ENCODE measurements at regions not wholly inside any gene's neighbourhood (a gene's known extent, or its start where the extent isn't known, plus 50 kb on each side); places are given as distances from the start of the nearest gene placed in this dataset.

DNA sequence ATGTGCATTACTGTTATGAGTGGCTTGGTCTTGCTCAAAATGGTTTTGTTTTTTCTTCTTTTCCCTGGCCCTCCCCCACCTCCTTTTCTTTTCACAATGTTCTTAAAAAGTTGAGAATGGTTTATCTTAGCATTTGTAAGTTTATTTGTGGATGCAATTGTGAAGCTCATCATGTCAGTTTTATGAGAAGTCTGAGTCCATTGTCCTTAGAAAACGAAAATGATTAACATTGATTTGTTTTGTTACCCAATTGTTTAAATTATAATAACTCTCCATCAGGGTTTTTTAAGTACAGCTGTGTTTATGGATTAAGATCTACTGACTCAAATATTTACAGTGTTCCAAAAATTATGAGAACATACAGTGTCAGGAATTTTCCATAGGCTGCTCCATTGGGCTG, 511.3 kb upstream of the PAPPA start:
- Histone ChIP-seq H3K36me3 (ENCODE audit: insufficient read depth, low read length) (no peaks in the 10 kb centered on the region), H2AFZ (ENCODE audit: low read length) (no peak overlapping the region), H3K9me2 (replicated peaks; ENCODE audit: insufficient read depth, low read length) (no peaks in the 10 kb centered on the region), H3K27ac (ENCODE audit: low read length) (no peak overlapping the region), H4K20me1 (ENCODE audit: insufficient read depth, low read depth, low read length) (no peaks in the 10 kb centered on the region), H3K4me2 (ENCODE audit: low read depth, low read length, poor library complexity, severe bottlenecking) (no peak overlapping the region), H3K9ac (ENCODE audit: low read length) (no peak overlapping the region), H3K79me2 (ENCODE audit: low read length) (no peaks in the 10 kb centered on the region), H3K4me1 (ENCODE audit: low read length) (no peaks in the 10 kb centered on the region), H3K9me3 (ENCODE audit: low read length) (no peaks in the 10 kb centered on the region), H3K4me3 (ENCODE audit: low read length) (no peak overlapping the region), H3K27me3 (ENCODE audit: low read length) (no peaks in the 10 kb centered on the region)
- DNase-seq, result no peak

DNA sequence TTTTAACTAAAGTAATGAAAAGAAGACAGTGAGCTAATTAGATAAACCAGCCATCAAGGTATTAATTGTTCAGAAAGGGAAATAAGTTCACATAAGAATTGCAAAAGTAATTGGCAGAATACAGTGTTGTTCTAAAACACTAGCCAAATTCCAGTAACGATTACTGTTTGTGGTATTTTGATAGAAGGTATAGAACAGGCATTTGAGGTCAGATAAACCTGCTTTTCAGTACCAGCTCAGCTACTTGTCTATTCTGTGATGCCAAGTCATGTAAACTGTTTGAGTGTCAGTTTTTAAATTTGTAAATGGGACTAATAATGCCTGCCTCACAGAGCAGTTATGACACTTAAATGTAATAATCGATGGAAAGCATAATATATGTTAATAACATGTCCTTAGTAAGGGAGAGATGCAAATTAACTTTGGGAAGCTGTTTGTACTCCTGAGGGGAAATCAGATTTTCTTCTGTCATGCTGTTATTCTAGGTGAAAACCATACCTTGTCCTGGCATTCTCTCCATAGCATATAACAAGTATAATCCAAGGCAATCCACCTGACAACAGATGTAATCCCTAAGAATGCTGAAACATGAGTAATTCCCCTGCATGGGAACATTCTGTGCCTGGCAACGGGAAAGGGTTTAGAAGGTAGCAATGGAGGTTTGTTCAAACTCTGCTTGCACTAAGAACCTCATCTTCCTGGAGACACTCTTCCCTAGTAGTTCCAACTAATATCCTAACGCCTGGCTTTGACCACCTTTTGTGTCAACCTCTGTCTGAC, 509.5 kb upstream of the PAPPA start:
- Histone ChIP-seq H3K4me2 (ENCODE audit: low read depth, low read length, poor library complexity, severe bottlenecking) (no peak overlapping the region), H3K4me1 (ENCODE audit: low read length) (no peaks in the 10 kb centered on the region), H3K9me2 (replicated peaks; ENCODE audit: insufficient read depth, low read length) (no peaks in the 10 kb centered on the region), H3K27me3 (ENCODE audit: low read length) (no peaks in the 10 kb centered on the region), H3K27ac (ENCODE audit: low read length) (no peak overlapping the region), H3K9me3 (ENCODE audit: low read length) (no peaks in the 10 kb centered on the region), H3K79me2 (ENCODE audit: low read length) (no peaks in the 10 kb centered on the region), H3K36me3 (ENCODE audit: insufficient read depth, low read length) (no peaks in the 10 kb centered on the region), H4K20me1 (ENCODE audit: insufficient read depth, low read depth, low read length) (no peaks in the 10 kb centered on the region), H3K9ac (ENCODE audit: low read length) (no peak overlapping the region), H3K4me3 (ENCODE audit: low read length) (no peak overlapping the region), H2AFZ (ENCODE audit: low read length) (no peak overlapping the region)
- DNase-seq, result no peak

DNA sequence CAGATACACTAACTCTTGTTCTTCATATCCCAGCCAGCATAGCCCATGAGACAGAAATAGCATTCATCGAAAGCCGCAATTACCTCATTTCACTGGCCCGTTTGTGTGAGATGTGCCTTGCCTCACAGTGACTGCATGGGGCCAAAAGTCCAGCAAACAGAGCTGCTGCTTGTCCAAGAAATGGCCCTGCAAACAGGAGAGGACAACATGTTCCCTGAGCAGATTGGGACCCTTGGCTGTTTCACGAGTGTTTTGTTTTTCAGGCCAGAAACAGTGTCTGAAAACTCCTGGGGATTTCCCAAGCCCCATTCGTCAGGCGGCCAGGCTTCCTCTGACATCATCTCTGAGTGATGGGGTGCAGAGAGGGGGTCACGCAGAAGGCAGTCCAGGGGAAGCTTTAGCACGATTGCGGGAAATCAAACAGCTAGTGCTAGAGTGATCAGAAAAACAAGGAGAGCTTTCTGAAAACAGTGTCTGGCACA, 503.6 kb upstream of the PAPPA start:
- no peak overlapping the region for H2AFZ ChIP-seq (ENCODE audit: low read length)
- DNase-seq, result no peak
- H3K79me2 ChIP-seq (ENCODE audit: low read length), result no peaks in the 10 kb centered on the region
- H3K9ac ChIP-seq (ENCODE audit: low read length), result no peak overlapping the region
- no peaks in the 10 kb centered on the region for H3K9me3 ChIP-seq (ENCODE audit: low read length)
- no peak overlapping the region for H3K4me3 ChIP-seq (ENCODE audit: low read length)
- H3K4me1 ChIP-seq (ENCODE audit: low read length), result no peaks in the 10 kb centered on the region
- H3K27ac ChIP-seq (ENCODE audit: low read length), result no peak overlapping the region
- no peaks in the 10 kb centered on the region for H3K9me2 ChIP-seq (replicated peaks; ENCODE audit: insufficient read depth, low read length)
- no peaks in the 10 kb centered on the region for H3K27me3 ChIP-seq (ENCODE audit: low read length)
- no peaks in the 10 kb centered on the region for H3K36me3 ChIP-seq (ENCODE audit: insufficient read depth, low read length)
- no peak overlapping the region for H3K4me2 ChIP-seq (ENCODE audit: low read depth, low read length, poor library complexity, severe bottlenecking)
- no peaks in the 10 kb centered on the region for H4K20me1 ChIP-seq (ENCODE audit: insufficient read depth, low read depth, low read length)

DNA sequence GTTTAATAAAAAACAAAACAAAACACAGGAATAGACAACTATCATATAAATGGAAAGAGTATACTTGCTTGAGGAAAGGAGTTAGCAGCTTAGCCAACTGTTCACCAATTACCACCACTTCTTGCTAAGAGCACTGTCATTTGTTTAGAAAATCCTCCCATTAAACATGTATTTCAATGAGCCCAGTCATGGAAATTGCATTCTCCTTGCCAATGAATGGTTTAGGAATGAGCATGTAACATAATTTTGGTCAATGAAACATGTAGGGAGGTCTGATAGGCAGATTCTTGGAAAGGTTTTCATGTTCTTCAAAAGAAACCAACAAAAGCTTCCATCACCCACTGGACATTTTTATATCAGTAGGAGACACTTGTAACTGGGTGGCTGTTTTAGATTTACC, 502.8 kb upstream of the PAPPA start:
- Histone ChIP-seq H3K79me2 (ENCODE audit: low read length) (no peaks in the 10 kb centered on the region), H3K36me3 (ENCODE audit: insufficient read depth, low read length) (no peaks in the 10 kb centered on the region), H3K4me2 (ENCODE audit: low read depth, low read length, poor library complexity, severe bottlenecking) (no peak overlapping the region), H3K27ac (ENCODE audit: low read length) (no peak overlapping the region), H3K4me1 (ENCODE audit: low read length) (no peaks in the 10 kb centered on the region), H3K27me3 (ENCODE audit: low read length) (no peaks in the 10 kb centered on the region), H3K4me3 (ENCODE audit: low read length) (no peak overlapping the region), H3K9me3 (ENCODE audit: low read length) (no peaks in the 10 kb centered on the region), H4K20me1 (ENCODE audit: insufficient read depth, low read depth, low read length) (no peaks in the 10 kb centered on the region), H3K9me2 (replicated peaks; ENCODE audit: insufficient read depth, low read length) (no peaks in the 10 kb centered on the region), H2AFZ (ENCODE audit: low read length) (no peak overlapping the region), H3K9ac (ENCODE audit: low read length) (no peak overlapping the region)
- no peak for DNase-seq

DNA sequence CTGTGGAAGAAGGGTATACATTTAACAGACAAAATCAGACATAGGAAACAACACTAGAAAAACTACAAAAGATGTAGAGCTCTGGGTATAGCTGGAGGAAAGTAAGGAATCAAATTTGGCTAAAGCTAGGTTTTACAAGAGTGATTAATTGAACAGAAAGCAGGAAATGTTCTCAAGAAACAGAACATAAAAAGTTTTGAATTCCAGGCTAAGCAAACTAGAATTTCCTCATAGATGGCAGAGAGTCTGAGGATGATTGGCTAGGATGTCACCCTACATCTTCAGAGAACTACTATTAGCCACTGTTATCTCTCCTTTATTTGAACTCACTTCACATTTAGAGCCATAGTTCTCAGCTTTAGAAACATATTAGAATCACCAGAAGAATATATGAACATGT, 502.1 kb upstream of the PAPPA start:
- Histone ChIP-seq H3K79me2 (ENCODE audit: low read length) (no peaks in the 10 kb centered on the region), H3K9me3 (ENCODE audit: low read length) (no peaks in the 10 kb centered on the region), H4K20me1 (ENCODE audit: insufficient read depth, low read depth, low read length) (no peaks in the 10 kb centered on the region), H3K4me2 (ENCODE audit: low read depth, low read length, poor library complexity, severe bottlenecking) (no peak overlapping the region), H3K27ac (ENCODE audit: low read length) (no peak overlapping the region), H3K27me3 (ENCODE audit: low read length) (no peaks in the 10 kb centered on the region), H3K36me3 (ENCODE audit: insufficient read depth, low read length) (no peaks in the 10 kb centered on the region), H3K9ac (ENCODE audit: low read length) (no peak overlapping the region), H3K9me2 (replicated peaks; ENCODE audit: insufficient read depth, low read length) (no peaks in the 10 kb centered on the region), H3K4me3 (ENCODE audit: low read length) (no peak overlapping the region), H2AFZ (ENCODE audit: low read length) (no peak overlapping the region), H3K4me1 (ENCODE audit: low read length) (no peaks in the 10 kb centered on the region)
- no peak for DNase-seq

DNA sequence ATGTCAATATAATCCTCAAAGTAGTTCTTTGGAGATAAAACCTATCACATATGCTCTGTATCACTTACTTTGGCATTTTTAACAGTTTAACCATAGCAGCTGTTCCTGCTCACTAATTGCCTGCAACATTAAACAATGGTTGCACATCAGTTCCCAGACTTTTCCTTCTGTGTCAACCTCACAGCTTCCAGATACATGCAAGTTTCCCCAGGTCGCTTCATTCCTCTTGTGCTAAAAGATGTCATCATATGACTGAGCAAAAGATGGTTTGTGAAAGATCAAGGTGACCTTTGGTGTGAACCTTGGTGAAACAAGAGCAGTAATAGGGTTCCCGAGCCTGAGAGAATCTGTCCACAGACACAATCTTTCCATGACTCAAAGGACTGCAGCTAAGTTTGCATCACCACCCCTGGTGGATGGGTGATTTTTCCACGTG, 500.4 kb upstream of the PAPPA start:
- Histone ChIP-seq H3K4me1 (ENCODE audit: low read length) (no peaks in the 10 kb centered on the region), H3K36me3 (ENCODE audit: insufficient read depth, low read length) (no peaks in the 10 kb centered on the region), H3K9me2 (replicated peaks; ENCODE audit: insufficient read depth, low read length) (no peaks in the 10 kb centered on the region), H3K4me2 (ENCODE audit: low read depth, low read length, poor library complexity, severe bottlenecking) (no peak overlapping the region), H3K9ac (ENCODE audit: low read length) (no peak overlapping the region), H4K20me1 (ENCODE audit: insufficient read depth, low read depth, low read length) (no peaks in the 10 kb centered on the region), H2AFZ (ENCODE audit: low read length) (no peak overlapping the region), H3K27ac (ENCODE audit: low read length) (no peak overlapping the region), H3K4me3 (ENCODE audit: low read length) (no peak overlapping the region), H3K79me2 (ENCODE audit: low read length) (no peaks in the 10 kb centered on the region), H3K9me3 (ENCODE audit: low read length) (no peaks in the 10 kb centered on the region), H3K27me3 (ENCODE audit: low read length) (no peaks in the 10 kb centered on the region)
- DNase-seq, result no peak

DNA sequence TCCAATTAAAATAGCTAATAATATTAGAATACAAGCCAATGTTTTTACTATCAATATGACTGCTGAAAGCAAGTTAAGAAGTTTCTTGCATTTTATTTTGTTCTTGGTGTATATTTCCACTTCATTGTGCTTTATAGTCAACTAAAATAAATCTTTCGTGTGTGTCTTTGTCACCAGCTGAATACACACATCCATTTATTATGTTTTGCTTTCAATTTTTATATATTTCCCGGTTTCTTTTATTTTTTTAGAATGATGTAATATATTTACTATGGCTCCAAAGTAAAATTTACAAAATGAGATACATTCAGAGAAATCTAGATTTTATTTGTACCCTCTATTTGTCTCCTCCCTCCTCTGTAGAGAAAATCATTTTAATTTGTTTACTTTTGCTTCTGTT, 495.9 kb upstream of the PAPPA start:
- H3K36me3 ChIP-seq (ENCODE audit: insufficient read depth, low read length), result no peaks in the 10 kb centered on the region
- no peak overlapping the region for H3K27ac ChIP-seq (ENCODE audit: low read length)
- no peak overlapping the region for H2AFZ ChIP-seq (ENCODE audit: low read length)
- H3K9me2 ChIP-seq (replicated peaks; ENCODE audit: insufficient read depth, low read length), result no peaks in the 10 kb centered on the region
- no peaks in the 10 kb centered on the region for H3K9me3 ChIP-seq (ENCODE audit: low read length)
- no peaks in the 10 kb centered on the region for H3K79me2 ChIP-seq (ENCODE audit: low read length)
- no peaks in the 10 kb centered on the region for H3K4me1 ChIP-seq (ENCODE audit: low read length)
- no peak overlapping the region for H3K9ac ChIP-seq (ENCODE audit: low read length)
- H4K20me1 ChIP-seq (ENCODE audit: insufficient read depth, low read depth, low read length), result no peaks in the 10 kb centered on the region
- no peak for DNase-seq
- H3K4me2 ChIP-seq (ENCODE audit: low read depth, low read length, poor library complexity, severe bottlenecking), result no peak overlapping the region
- H3K27me3 ChIP-seq (ENCODE audit: low read length), result no peaks in the 10 kb centered on the region
- H3K4me3 ChIP-seq (ENCODE audit: low read length), result no peak overlapping the region

DNA sequence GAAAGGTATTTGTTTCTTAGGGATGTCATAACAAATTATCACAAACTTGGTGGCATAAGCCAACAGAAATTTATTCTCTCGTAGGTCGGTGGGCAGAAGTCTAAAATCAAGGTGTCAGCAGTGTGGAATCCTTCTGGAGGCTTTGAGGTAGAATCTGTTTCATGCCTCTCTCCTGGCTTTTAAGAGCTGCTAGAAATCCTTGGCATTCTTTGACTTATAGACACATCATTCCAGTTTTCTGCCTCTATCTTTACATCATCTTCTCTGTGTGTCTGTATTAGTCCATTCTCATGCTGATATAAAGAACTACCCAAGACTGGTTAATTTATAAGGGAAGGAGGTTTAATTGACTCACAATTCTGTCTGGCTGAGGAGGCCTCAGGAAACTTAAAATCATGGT, 488.1 kb upstream of the PAPPA start:
- Histone ChIP-seq H3K4me2 (ENCODE audit: low read depth, low read length, poor library complexity, severe bottlenecking) (no peak overlapping the region), H2AFZ (ENCODE audit: low read length) (no peak overlapping the region), H3K36me3 (ENCODE audit: insufficient read depth, low read length) (no peaks in the 10 kb centered on the region), H3K4me1 (ENCODE audit: low read length) (no peaks in the 10 kb centered on the region), H3K9ac (ENCODE audit: low read length) (no peak overlapping the region), H3K9me3 (ENCODE audit: low read length) (no peaks in the 10 kb centered on the region), H4K20me1 (ENCODE audit: insufficient read depth, low read depth, low read length) (no peaks in the 10 kb centered on the region), H3K9me2 (replicated peaks; ENCODE audit: insufficient read depth, low read length) (no peaks in the 10 kb centered on the region), H3K79me2 (ENCODE audit: low read length) (no peaks in the 10 kb centered on the region), H3K27me3 (ENCODE audit: low read length) (no peaks in the 10 kb centered on the region), H3K4me3 (ENCODE audit: low read length) (no peak overlapping the region), H3K27ac (ENCODE audit: low read length) (no peak overlapping the region)
- DNase-seq, result no peak

Data from Karpas-422 (cell line).